ENCODE measurements at regions not wholly inside any gene's neighbourhood (a gene's known extent, or its start where the extent isn't known, plus 50 kb on each side); places are given as distances from the start of the nearest gene placed in this dataset.
A peak's percentile ranks its signal among the peaks of the same experiment; 100 is the strongest.
"Not testable (repeated sequence)": the region's sequence is repeated elsewhere in the genome, so short reads cannot be mapped to it uniquely, and the experiment has no call there.

- no peak overlapping the region for H3K4me2 ChIP-seq (ENCODE audit: low read depth, low read length)
These were observed 61.0 kb upstream of the ST3GAL6 start for GRCh38 chr3:98702166-98702565.

GRCh38 chr3:98705212-98705611, 57.9 kb upstream of the ST3GAL6 start:
- Histone ChIP-seq H3K36me3 (replicated peaks; ENCODE audit: insufficient read depth, low read length) (no peaks in the 10 kb centered on the region), H3K9me2 (replicated peaks; ENCODE audit: insufficient read depth, low read length) (no peaks in the 10 kb centered on the region), H3K4me1 (ENCODE audit: low read length) (peaks cover 7% of the 10 kb centered on the region), H3K9me3 (replicated peaks; ENCODE audit: insufficient read depth, low read length) (no peaks in the 10 kb centered on the region), H3F3A (ENCODE audit: insufficient read depth, low read length) (no peaks in the 10 kb centered on the region), H3K79me2 (ENCODE audit: low read length) (no peaks in the 10 kb centered on the region), H3K27me3 (replicated peaks; ENCODE audit: insufficient read depth, low read length) (no peaks in the 10 kb centered on the region), H3K4me2 (ENCODE audit: low read depth, low read length) (no peak overlapping the region), H4K20me1 (ENCODE audit: insufficient read depth, low read length) (no peaks in the 10 kb centered on the region), H3K27ac (ENCODE audit: low read length) (no peak overlapping the region), H2AFZ (ENCODE audit: low read length) (no peak overlapping the region), H3K4me3 (ENCODE audit: low read length) (no peak overlapping the region), H3K9ac (ENCODE audit: low read length) (no peak overlapping the region)
- DNase-seq, result no peak
- TF ChIP-seq EZH2 (optimal IDR thresholded peaks at IDR 0.05; ENCODE audit: low read depth, low read length) (no peak), EZH2phosphoT487 (IDR thresholded peaks at IDR 0.05; ENCODE audit: low read length) (no peak), CTCF (IDR thresholded peaks at IDR 0.05; ENCODE audit: low read length) (no peak)

More at GRCh38 chr3:98702166-98702565, 61.0 kb upstream of the ST3GAL6 start:
- Histone ChIP-seq H4K20me1 (ENCODE audit: insufficient read depth, low read length) (no peaks in the 10 kb centered on the region), H3K79me2 (ENCODE audit: low read length) (no peaks in the 10 kb centered on the region), H3F3A (ENCODE audit: insufficient read depth, low read length) (no peaks in the 10 kb centered on the region), H3K36me3 (replicated peaks; ENCODE audit: insufficient read depth, low read length) (no peaks in the 10 kb centered on the region), H3K27ac (ENCODE audit: low read length) (no peak overlapping the region), H3K9me2 (replicated peaks; ENCODE audit: insufficient read depth, low read length) (no peaks in the 10 kb centered on the region), H3K9ac (ENCODE audit: low read length) (no peak overlapping the region), H3K4me1 (ENCODE audit: low read length) (no peaks in the 10 kb centered on the region), H3K4me3 (ENCODE audit: low read length) (no peak overlapping the region), H2AFZ (ENCODE audit: low read length) (no peak overlapping the region), H3K9me3 (replicated peaks; ENCODE audit: insufficient read depth, low read length) (no peaks in the 10 kb centered on the region), H3K27me3 (replicated peaks; ENCODE audit: insufficient read depth, low read length) (no peaks in the 10 kb centered on the region)
- no peak for TF ChIP-seq EZH2phosphoT487 (IDR thresholded peaks at IDR 0.05; ENCODE audit: low read length)
- no peak for TF ChIP-seq EZH2 (optimal IDR thresholded peaks at IDR 0.05; ENCODE audit: low read depth, low read length)
- TF ChIP-seq CTCF (IDR thresholded peaks at IDR 0.05; ENCODE audit: low read length), result no peak
- no peak for DNase-seq

- H3K9me3 ChIP-seq (replicated peaks; ENCODE audit: insufficient read depth, low read length), result no peaks in the 10 kb centered on the region
- no peak for DNase-seq
- no peaks in the 10 kb centered on the region for H3F3A ChIP-seq (ENCODE audit: insufficient read depth, low read length)
- no peaks in the 10 kb centered on the region for H4K20me1 ChIP-seq (ENCODE audit: insufficient read depth, low read length)
- H3K79me2 ChIP-seq (ENCODE audit: low read length), result no peaks in the 10 kb centered on the region
- no peak overlapping the region for H3K4me2 ChIP-seq (ENCODE audit: low read depth, low read length)
- TF ChIP-seq EZH2 (optimal IDR thresholded peaks at IDR 0.05; ENCODE audit: low read depth, low read length) (no peak), CTCF (IDR thresholded peaks at IDR 0.05; ENCODE audit: low read length) (peak; percentile 9; the same call in 1 of the 2 replicates)
- H3K4me3 ChIP-seq (ENCODE audit: low read length), result no peak overlapping the region
- H3K4me1 ChIP-seq (ENCODE audit: low read length), result peaks cover 12% of the 10 kb centered on the region
- no peak overlapping the region for H3K27ac ChIP-seq (ENCODE audit: low read length)
- H3K36me3 ChIP-seq (replicated peaks; ENCODE audit: insufficient read depth, low read length), result no peaks in the 10 kb centered on the region
- no peak overlapping the region for H3K9ac ChIP-seq (ENCODE audit: low read length)
- H2AFZ ChIP-seq (ENCODE audit: low read length), result no peak overlapping the region
- H3K27me3 ChIP-seq (replicated peaks; ENCODE audit: insufficient read depth, low read length), result no peaks in the 10 kb centered on the region
- no peaks in the 10 kb centered on the region for H3K9me2 ChIP-seq (replicated peaks; ENCODE audit: insufficient read depth, low read length)
These were observed 57.4 kb upstream of the ST3GAL6 start for GRCh38 chr3:98705694-98706093.

GRCh38 chr3:98708681-98709080, 54.5 kb upstream of the ST3GAL6 start:
- not testable (repeated sequence) for DNase-seq; H3F3A ChIP-seq (ENCODE audit: insufficient read depth, low read length); H3K9me2 ChIP-seq (replicated peaks; ENCODE audit: insufficient read depth, low read length); H3K4me2 ChIP-seq (ENCODE audit: low read depth, low read length); H4K20me1 ChIP-seq (ENCODE audit: insufficient read depth, low read length); H3K4me3 ChIP-seq (ENCODE audit: low read length); H3K9me3 ChIP-seq (replicated peaks; ENCODE audit: insufficient read depth, low read length); H3K9ac ChIP-seq (ENCODE audit: low read length); H3K36me3 ChIP-seq (replicated peaks; ENCODE audit: insufficient read depth, low read length); H3K27ac ChIP-seq (ENCODE audit: low read length); H3K79me2 ChIP-seq (ENCODE audit: low read length); H2AFZ ChIP-seq (ENCODE audit: low read length); H3K27me3 ChIP-seq (replicated peaks; ENCODE audit: insufficient read depth, low read length)
- H3K4me1 ChIP-seq (ENCODE audit: low read length), result peaks cover 12% of the 10 kb centered on the region
